SK-N-MC (cell line): ENCODE measurements at regions not wholly inside any gene's neighbourhood (a gene's known extent, or its start where the extent isn't known, plus 50 kb on each side); places are given as distances from the start of the nearest gene placed in this dataset.
"Not testable (repeated sequence)": the region's sequence is repeated elsewhere in the genome, so short reads cannot be mapped to it uniquely, and the experiment has no call there.

ENCODE experiments used
- DNase-seq: peaks from one replicate; pipeline ENCODE4 v3.0.0-alpha.2; 2011; ENCODE audit warnings: low read depth, low spot score
- H3K27ac ChIP-seq: fragments of 200-600 bp; sonication (generic); 2 replicates; pipeline ENCODE4 v1.5.1; 2016; ENCODE audit warnings: mixed run types
- H3K36me3 ChIP-seq: fragments of 200-600 bp; sonication (generic); 2 replicates; pipeline ENCODE4 v1.6.1; 2017; ENCODE audit warnings: antibody characterized with exemption, low read length, mixed read lengths; ENCODE audit not compliant: insufficient read depth
- H3K4me3 ChIP-seq: fragments of 200-600 bp; sonication (generic); 2 replicates; pipeline ENCODE4 v1.5.1; 2016
- H3K9ac ChIP-seq: fragments of 200-600 bp; sonication (generic); 2 replicates; pipeline ENCODE4 v1.8.0; 2017; ENCODE audit warnings: mixed run types, mixed read lengths; ENCODE audit not compliant: insufficient read length
- H3K9me3 ChIP-seq: fragments of 200-600 bp; sonication (generic); 2 replicates; pipeline ENCODE4 v1.6.1; 2017; ENCODE audit warnings: low read depth, mild to moderate bottlenecking, antibody characterized with exemption, low read length, moderate library complexity, mixed read lengths
- EZH2 ChIP-seq: fragments of 200-600 bp; sonication (generic); IDR thresholded peaks from one replicate; pipeline ENCODE4 v1.6.1; 2017; ENCODE audit warnings: antibody characterized with exemption
- FOXP2 ChIP-seq: optimal IDR thresholded peaks from 2 replicates; pipeline ENCODE3; 2011; ENCODE audit warnings: mild to moderate bottlenecking, moderate library complexity; ENCODE audit not compliant: insufficient read depth; ENCODE audit errors: extremely low read length, control extremely low read depth
- POLR2AphosphoS5 ChIP-seq: IDR thresholded peaks from 2 replicates; pipeline ENCODE4 v1.6.1; 2012; ENCODE audit warnings: mild to moderate bottlenecking, low read depth, low read length, borderline replicate concordance

GRCh38 chr2:220786216-220786615 lies 785.9 kb downstream of the EPHA4 start:
- H3K9me3 ChIP-seq, result no peaks in the 10 kb centered on the region
- H3K4me3 ChIP-seq, result no peak overlapping the region
- no peak overlapping the region for H3K27ac ChIP-seq
- no peak for DNase-seq
- H3K36me3 ChIP-seq, result no peaks in the 10 kb centered on the region
- H3K9ac ChIP-seq, result no peak overlapping the region
- TF ChIP-seq EZH2 (no peak), FOXP2 (no peak), POLR2AphosphoS5 (no peak)

- DNase-seq, result no peak
- TF ChIP-seq POLR2AphosphoS5 (no peak), FOXP2 (no peak), EZH2 (no peak)
- no peaks in the 10 kb centered on the region for H3K9me3 ChIP-seq
- H3K27ac ChIP-seq, result no peak overlapping the region
- H3K36me3 ChIP-seq, result no peaks in the 10 kb centered on the region
- no peak overlapping the region for H3K4me3 ChIP-seq
- H3K9ac ChIP-seq, result no peak overlapping the region
These were observed 784.9 kb downstream of the EPHA4 start for GRCh38 chr2:220787251-220787650.

- Histone ChIP-seq H3K27ac (no peak overlapping the region), H3K9me3 (no peaks in the 10 kb centered on the region), H3K36me3 (no peaks in the 10 kb centered on the region), H3K9ac (no peak overlapping the region), H3K4me3 (no peak overlapping the region)
- DNase-seq, result no peak
- TF ChIP-seq EZH2, result no peak
- TF ChIP-seq FOXP2, result no peak
- TF ChIP-seq POLR2AphosphoS5, result no peak
These were observed 782.1 kb downstream of the EPHA4 start for GRCh38 chr2:220789961-220790360.

GRCh38 chr2:220795705-220796104 lies 776.4 kb downstream of the EPHA4 start:
- Histone ChIP-seq H3K4me3 (no peak overlapping the region), H3K36me3 (no peaks in the 10 kb centered on the region), H3K9me3 (no peaks in the 10 kb centered on the region), H3K27ac (no peak overlapping the region), H3K9ac (no peak overlapping the region)
- no peak for TF ChIP-seq EZH2
- DNase-seq, result no peak

- H3K36me3 ChIP-seq, result no peaks in the 10 kb centered on the region
- H3K27ac ChIP-seq, result no peak overlapping the region
- H3K9ac ChIP-seq, result no peak overlapping the region
- H3K4me3 ChIP-seq, result no peak overlapping the region
- no peak for DNase-seq
- TF ChIP-seq FOXP2 (no peak), POLR2AphosphoS5 (no peak), EZH2 (no peak)
- H3K9me3 ChIP-seq, result no peaks in the 10 kb centered on the region
These were observed 761.0 kb downstream of the EPHA4 start for GRCh38 chr2:220811115-220811514.

GRCh38 chr2:220811952-220812570 lies 760.0 kb downstream of the EPHA4 start:
- Histone ChIP-seq H3K36me3 (no peaks in the 10 kb centered on the region), H3K4me3 (no peak overlapping the region), H3K27ac (no peak overlapping the region), H3K9me3 (no peaks in the 10 kb centered on the region), H3K9ac (no peak overlapping the region)
- no peak for DNase-seq
- TF ChIP-seq POLR2AphosphoS5 (no peak), FOXP2 (no peak), EZH2 (no peak)

- Histone ChIP-seq H3K4me3 (no peak overlapping the region), H3K9me3 (no peaks in the 10 kb centered on the region), H3K36me3 (no peaks in the 10 kb centered on the region), H3K9ac (no peak overlapping the region), H3K27ac (no peak overlapping the region)
- no peak for TF ChIP-seq POLR2AphosphoS5
- no peak for TF ChIP-seq FOXP2
- no peak for TF ChIP-seq EZH2
- no peak for DNase-seq
These were observed 757.7 kb downstream of the EPHA4 start for GRCh38 chr2:220814441-220814840.

GRCh38 chr2:220815698-220816097 lies 756.4 kb downstream of the EPHA4 start:
- Histone ChIP-seq H3K27ac (no peak overlapping the region), H3K4me3 (no peak overlapping the region), H3K9ac (no peak overlapping the region), H3K9me3 (no peaks in the 10 kb centered on the region), H3K36me3 (no peaks in the 10 kb centered on the region)
- no peak for DNase-seq
- TF ChIP-seq POLR2AphosphoS5, result no peak
- TF ChIP-seq FOXP2, result no peak
- no peak for TF ChIP-seq EZH2

GRCh38 chr2:220821683-220822082 lies 750.4 kb downstream of the EPHA4 start:
- DNase-seq, result no peak
- no peak overlapping the region for H3K9ac ChIP-seq
- TF ChIP-seq EZH2, result no peak
- TF ChIP-seq POLR2AphosphoS5, result no peak
- TF ChIP-seq FOXP2, result no peak
- H3K27ac ChIP-seq, result no peak overlapping the region
- H3K9me3 ChIP-seq, result no peaks in the 10 kb centered on the region
- H3K4me3 ChIP-seq, result no peak overlapping the region
- no peaks in the 10 kb centered on the region for H3K36me3 ChIP-seq

GRCh38 chr2:220823590-220823989 lies 748.5 kb downstream of the EPHA4 start:
- H3K9me3 ChIP-seq, DNase-seq, H3K4me3 ChIP-seq, H3K27ac ChIP-seq, H3K9ac ChIP-seq, H3K36me3 ChIP-seq: not testable (repeated sequence)
